HK-2 (cell line): ENCODE measurements at regions not wholly inside any gene's neighbourhood (a gene's known extent, or its start where the extent isn't known, plus 50 kb on each side); places are given as distances from the start of the nearest gene placed in this dataset.
"Not testable (repeated sequence)": the region's sequence is repeated elsewhere in the genome, so short reads cannot be mapped to it uniquely, and the experiment has no call there.

Experiments used
- DNase-seq: peaks from one replicate; pipeline ENCODE4 v3.0.0-alpha.2; 2018; ENCODE audit not compliant: unreplicated experiment

DNA sequence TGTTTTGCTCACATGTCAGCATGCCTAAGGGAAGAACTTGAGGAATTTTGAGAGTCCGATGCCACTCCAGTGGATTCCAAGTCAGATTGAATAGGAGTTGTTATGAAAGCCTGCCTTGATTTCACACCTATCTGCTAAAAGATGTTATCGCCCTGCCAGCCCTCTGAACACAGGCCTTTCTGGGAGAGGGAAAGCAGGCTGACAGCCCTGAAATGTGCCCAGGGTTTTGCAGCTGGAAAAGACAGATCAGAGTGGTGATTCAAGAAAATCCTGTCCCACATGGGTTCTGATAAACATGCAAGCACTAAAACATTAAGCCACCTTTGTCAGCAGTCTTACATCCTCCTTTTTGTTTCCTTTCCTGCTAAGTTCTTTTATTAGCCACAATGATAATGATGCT is 1752.9 kb upstream of the CELF4 start:
- no peak for DNase-seq

DNA sequence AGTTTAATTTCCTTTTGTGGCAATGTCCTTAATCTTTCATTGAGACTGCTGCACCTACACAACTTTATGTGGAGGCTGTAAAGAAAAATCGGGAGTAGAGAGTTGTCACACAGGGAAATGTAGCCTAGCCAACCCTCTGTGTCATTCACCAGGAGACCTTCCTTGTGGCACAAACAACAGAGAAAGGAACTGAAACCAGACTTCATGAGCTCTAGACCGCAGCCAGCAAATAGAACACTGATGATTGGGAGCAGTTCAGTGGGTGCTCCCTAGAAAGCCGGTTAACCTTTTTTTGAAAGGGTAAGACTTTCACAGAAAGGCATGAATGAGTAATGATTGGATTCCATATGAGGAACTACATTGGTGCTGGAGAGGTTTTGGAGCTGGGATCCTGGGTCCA is 1752.4 kb upstream of the CELF4 start:
- no peak for DNase-seq

DNA sequence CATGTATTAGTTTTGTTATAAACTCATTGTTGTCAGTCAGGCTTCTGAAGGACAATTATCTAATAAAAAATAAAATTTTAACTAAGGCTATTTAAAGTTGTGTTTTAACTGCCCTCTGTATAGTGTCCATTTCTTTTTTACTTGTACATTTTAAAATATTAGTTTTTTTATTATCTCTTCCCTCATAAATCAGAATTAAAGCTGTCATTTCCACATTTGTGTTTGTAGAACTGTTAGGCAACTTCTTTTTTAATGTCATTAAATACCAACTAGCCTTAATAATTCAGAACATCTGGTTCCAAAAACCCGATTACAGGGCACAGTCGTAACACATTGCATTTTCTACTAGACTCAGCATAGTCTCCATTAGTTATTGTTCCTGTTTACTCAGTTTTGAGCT is 1749.0 kb upstream of the CELF4 start:
- no peak for DNase-seq

DNA sequence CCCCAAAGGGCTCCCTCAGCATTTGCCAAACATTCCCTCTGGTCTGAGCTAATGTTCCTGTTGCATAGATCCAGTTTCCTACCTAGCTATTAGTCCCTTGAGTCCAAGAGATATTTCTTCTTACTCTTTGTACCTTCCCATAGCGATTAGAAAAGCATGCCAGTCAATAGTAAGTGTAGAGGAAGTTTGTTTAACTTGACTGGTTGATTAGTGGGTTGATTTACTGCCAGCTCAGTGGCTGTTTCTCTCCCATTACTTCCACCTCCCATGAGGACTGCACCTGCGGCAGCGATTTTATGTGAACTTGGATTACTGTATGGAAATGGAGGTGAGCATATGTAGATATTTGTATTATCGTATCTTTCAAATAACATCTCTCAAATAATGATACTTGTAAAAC is 1748.4 kb upstream of the CELF4 start:
- no peak for DNase-seq

DNA sequence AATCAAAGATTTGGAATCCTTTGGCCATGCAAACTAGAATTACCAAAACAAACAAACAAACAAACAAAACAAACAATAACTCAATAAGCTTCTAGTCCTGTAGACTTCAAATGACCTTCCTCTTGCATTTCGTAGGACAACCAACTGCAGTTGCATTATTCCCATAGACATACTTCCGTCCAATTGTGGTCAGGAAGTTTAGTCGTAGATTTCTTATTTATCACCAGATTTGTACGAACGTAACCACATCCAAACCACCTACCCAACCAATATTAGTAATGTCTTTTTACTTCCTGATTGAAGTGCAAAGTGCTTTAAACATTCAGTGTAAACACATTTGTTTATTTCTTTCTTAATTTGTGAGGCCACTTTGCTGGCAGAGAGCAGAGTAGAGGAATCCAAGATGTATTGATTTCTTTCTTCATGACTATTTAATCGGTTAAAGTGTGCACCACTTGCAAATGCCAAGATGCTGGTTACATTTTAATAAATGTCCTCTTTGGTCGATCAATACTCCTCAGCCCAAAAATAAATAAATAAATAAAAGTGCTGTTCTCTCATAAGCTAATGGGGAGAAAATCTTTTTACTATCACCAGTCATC is 1745.6 kb upstream of the CELF4 start:
- DNase-seq = no peak

DNA sequence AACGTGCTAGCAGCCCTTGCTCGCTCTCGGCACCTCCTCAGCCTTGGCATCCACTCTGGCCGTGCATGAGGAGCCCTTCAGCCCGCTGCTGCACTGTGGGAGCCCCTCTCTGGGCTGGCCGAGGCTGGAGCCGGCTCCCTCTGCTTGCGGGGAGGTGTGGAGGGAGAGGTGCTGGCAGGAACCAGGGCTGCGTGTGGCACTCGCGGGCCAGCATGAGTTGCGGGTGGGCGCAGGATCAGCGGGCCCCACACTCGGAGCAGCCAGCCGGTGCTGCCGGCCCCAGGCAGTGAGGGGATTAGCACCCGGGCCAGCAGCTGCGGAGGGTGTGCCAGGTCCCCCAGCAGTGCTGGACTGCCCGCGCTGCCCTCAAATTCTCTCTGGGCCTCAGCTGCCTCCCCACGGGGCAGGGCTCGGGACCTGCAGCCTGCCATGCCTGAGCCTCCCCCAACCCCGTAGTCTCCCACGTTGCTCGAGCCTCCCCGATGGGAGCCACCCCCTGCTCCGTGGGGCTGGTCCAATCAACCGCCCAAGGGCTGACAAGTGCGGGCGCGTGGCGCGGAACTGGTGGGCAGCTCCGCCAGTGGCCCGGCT is 1743.4 kb upstream of the CELF4 start:
- not testable (repeated sequence) for DNase-seq

DNA sequence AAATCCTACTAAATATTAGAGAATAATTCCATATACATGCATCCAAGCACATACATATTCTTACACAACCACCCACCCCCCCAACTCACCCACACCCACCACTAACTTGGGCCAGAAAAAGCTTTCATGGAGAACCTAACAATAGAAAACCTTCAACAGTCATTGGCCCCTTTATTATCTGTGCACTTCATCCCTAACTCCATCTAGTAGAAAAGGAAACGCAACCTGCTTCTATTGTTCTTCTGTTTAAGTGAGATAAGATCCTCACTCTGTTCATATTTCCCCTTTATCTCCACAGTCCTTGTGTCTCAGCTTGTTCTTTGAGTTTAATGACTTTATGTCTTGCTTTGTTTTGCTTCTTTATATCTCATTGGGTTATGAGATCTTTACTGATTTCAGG is 1740.2 kb upstream of the CELF4 start:
- no peak for DNase-seq

DNA sequence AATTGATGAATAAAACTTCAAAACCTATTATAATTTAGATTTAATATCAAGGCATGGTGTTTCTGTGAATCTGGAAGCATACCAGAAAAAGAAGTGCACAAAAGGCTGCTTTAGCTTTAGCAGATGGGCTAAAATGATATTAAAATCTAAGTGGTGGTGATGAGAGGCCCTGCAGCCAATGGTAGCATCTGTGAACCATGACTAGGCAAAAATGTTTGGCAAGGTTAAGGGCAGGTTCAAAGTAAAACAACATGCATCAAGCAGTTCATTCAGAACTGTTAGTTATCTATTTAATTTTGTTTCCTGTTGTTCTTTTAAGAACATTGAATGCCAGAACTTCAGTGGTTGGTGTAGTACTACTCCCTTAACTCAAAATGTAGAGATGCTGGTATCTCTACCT is 1736.9 kb upstream of the CELF4 start:
- DNase-seq = no peak

DNA sequence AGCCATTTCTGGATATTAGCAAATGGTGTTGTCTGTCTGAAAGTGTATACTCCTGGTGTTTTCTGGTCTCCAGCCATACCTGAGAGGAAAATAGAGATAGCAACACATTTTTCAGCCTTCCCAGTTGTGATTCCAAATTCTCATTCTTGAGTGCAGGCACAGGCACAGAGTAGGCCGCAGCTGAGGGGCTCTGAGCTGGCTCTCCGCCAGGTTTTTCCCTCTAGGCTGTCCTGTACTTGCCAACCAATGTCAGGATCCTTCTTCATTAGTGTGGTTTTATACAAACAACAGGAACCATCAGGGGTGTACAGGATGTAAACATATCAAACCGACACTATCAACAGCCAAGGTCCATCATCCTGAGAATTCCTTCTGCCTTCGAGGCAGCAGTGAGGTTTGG is 1733.6 kb upstream of the CELF4 start:
- no peak for DNase-seq

DNA sequence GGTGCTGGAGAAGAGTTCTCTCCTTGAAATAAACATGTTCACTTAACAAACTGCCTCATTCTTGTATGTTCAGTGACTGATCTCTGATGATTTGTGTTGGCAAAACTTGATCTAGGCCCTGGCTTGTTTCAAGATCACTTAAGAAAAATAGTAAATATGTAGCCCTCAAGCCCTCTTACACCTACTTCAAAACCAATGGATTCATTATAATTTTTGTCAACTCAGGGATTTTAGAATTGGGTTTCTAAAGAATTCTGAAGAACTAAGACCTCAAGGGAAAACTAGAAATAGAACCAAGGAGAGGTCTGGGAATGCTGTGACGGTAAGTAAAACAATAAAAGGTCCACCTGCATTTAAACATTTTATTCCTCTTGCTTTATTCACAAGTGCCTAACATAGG is 1731.6 kb upstream of the CELF4 start:
- DNase-seq = no peak

DNA sequence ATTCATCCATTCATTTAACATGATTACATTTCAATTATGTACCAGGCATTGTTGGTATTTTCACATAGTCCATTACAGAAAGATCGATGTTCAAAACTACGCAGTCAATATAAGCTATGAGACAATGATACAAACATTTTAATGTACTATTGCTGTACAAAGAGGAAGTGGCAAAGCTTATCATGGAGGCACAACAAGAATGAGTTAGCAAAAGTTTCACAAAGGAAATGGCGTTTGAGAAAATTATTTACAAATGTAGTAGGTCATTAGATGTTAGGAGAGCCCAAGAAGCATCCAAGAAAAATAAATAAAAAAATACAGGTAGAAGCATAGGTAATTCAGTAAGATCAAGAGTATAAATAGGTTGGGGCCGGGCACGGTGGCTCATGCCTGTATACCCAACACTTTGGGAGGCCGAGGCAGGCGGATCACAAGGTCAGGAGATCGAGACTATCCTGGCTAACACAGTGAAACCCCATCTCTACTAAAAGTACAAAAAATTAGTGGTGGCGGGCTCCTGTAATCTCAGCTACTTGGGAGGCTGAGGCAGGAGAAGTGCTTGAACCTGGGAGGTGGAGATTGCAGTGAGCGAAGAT is 1730.8 kb upstream of the CELF4 start:
- no peak for DNase-seq

DNA sequence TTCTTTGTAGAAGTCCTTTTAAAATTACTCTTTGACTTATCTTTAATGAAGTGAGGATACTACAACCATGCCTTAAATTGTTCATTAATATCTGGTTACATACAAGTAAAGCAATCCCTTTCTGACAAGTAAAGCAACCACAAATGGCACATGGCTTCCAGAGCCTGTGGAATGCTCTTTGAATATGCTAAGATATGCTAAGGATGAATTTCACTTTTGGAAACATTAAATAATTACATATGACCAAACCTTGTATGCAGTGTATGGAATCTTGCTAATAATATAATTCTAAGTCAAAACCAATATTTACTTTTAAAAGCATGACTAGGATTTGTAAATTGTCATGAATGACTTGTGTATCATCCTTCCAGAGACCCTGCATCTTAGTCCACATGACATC is 1711.2 kb upstream of the CELF4 start:
- no peak for DNase-seq

DNA sequence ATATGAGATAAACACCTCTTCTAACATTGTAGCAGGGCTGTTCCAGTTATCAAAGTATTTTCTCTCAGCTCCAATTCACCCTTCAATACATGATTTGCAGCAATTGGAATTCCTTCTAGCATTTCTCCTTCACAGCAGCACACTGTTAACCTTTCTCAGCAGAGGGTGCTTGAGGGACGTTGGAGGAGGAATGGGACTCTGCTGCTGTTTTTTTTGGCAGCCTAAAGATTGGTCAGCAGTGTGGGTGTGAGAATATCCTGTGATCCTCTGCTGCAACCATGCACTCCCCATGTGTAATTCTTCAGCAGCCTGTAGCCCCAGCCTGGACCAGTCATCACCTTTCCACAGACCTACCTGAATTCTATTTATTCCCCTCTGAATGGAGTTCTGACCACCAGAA is 1708.9 kb upstream of the CELF4 start:
- DNase-seq = no peak

DNA sequence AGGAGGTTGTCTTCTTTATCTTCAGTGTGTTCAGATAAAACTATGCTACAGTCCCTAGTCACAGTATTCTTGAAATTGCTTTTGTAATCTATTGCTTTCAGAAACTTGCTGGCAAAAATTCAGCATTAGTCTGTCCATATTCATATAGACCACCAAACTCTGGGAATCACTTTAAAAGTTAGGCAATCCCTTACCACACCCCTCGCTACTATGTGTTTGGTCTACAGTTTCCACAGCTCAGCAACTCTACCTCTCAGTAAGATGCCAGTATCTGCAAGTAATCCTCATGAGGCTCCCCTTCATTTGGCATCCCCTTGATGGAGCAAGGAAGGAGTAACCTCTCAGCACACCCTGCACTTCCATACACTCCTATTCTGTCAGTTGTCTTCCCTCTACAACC is 1706.6 kb upstream of the CELF4 start:
- no peak for DNase-seq

DNA sequence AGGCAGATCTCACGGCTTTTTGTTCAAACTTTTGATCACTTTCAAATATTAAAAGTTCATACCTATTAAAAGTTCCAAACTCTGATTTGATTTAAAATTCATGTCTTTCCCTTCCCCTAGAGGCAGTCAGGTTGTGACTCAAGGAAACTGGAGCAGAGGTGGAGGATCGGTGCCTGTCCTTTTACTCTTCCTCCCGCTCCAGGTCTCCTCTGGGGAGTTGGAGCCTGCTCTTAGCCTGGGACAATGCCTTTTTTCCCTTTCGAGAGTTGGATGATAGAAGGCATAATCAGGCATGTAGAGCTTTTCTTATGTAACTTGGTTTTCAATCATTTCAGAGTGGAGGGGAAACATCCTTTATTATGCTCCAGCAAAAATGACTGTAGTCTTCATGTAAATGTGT is 1706.1 kb upstream of the CELF4 start:
- DNase-seq = no peak

DNA sequence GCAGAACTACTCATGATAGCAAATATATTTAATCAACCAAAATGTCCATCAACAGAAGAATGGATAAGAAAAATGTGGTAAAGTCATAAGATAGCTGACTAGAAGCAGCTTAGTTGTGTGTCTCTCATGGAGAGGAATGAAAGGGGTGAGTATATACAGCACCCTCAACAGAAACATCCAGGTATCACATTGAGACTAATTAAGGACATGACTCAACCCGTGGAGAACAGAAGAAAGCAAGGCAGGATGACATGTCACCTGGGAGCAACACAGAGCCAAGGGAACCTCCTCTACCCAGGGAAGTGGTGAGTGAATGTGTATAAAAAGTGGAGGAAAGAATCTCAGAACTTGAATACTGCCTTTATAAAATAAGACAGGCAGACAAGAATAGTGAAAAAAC is 1695.0 kb upstream of the CELF4 start:
- DNase-seq = no peak

DNA sequence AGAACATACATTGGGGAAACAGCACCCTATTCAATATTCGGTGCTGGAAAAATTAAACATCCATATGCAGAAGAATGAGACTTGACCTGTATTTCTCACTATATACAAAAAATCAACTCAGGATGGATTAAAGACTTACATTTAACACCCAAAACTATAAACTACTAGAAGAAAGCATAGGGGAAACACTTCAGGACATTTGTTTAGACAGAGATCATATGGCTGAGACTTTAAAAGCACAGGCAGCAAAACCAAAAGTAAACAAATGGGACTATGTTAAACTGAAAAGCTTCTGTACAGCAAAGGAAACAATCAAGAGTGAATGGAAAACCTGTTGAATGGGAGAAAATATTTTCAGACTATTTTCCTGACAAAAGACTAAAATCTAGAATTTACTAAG is 1694.1 kb upstream of the CELF4 start:
- no peak for DNase-seq

DNA sequence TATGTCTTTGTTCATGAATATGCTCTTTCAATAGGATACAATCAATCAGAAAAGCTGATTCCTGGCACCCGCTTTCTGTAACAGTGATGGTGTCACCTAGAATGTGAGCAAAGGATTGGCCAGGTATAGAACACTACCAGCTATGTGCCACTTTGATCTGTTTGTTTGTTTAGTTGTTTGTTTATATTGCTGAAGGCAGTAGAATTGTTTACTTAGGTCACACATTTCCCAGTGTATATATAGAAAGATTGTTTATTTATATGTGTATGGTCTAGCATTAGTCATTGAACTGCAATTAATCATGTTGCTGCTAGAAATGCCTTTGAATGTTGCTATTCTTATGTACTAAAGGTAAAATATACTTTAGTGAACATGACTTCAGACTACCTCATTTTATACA is 1678.6 kb upstream of the CELF4 start:
- DNase-seq = no peak

DNA sequence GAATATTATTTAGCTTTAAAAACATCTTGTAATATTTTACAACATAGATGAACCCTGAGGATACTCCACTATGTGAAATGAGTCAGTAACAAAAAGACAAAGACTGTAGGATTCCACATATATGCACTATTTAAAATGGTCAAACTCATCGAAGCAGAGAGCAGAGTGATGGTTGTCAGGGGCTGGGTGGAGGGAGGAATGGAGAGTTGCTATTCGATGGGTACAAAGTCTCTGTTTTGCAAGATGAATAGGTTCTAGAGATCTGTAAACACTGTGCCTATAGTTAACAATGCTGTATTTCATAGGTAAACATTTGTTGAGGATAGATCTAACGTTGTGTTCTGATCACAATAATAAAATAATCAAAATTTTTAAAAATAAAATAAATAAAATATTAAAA is 1675.9 kb upstream of the CELF4 start:
- no peak for DNase-seq

DNA sequence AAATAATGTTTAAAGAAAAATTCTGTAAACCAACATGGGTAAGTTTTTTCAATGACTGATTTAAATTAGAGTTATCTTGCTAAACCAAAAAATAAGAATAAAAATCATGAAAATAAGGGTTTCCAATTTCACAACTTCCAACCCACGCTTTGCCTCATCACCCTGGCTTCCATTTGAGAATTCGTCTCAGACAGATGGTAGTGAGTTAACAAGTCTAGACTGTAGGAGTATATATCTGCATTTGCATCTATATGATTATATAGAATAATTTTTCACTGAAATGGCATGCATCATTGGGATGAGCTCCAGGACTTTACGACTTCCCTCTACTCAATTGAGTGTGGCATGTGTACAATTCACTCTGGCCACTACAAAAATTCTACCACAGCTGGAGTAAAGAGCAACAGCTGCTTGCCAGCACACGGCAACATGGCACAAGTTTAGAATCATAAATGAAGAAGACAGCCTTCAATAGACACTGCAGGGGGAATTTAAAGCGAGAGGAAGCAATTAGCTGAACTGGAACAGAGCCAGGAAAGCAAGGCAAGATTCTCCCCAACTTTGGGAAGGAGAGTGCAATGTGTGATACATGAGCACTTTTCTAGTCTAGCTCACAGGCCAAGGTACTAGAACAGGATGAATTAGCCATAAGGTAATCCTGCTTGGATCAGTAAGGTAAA is 1673.5 kb upstream of the CELF4 start:
- DNase-seq = no peak

DNA sequence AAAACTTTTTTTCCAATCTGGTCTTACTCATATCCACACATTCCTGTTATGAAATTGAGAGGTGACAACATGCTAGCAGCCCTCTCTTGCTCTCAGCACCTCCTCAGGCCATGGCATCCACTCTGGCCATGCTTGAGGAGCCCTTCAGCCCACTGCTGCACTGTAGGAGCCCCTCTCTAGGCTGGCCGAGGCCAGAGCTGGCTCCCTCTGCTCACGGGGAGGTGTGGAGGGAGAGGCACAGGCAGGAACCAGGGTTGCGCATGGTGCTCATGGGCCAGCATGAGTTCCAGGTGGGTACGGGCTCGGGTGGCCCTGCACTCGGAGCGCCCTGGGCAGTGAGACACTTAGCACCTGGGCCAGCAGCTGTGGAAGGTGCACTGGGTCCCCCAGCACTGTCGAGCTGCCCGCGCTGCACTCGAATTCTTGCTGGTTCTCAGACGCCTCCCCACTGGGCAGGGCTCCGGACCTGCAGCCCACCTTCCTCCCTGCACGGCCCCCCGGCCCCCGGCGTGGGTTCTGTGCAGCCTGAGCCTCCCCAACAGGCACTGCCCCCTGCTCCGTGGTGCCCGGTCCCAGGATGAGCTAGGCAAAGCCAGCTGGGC is 1669.6 kb upstream of the CELF4 start:
- no peak for DNase-seq

DNA sequence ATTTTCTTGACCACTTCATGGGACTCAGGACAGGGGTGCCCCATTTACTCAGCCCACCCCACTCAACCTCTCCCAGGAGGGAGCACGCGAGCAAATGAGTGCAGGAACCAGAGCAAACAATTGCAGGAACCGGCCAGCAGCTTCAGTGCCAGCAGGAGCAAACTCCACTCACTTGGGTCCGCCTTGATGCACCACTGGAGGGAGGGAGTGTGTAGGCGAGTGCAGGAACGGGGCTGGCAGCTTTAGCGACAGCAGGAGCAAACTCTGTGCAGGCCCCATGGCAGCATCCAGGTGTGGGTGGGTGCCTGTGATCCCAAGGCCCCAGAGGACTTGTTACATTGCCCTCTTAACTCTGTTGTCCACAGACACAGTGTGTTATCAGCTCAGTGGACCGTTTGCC is 1667.3 kb upstream of the CELF4 start:
- DNase-seq = no peak

DNA sequence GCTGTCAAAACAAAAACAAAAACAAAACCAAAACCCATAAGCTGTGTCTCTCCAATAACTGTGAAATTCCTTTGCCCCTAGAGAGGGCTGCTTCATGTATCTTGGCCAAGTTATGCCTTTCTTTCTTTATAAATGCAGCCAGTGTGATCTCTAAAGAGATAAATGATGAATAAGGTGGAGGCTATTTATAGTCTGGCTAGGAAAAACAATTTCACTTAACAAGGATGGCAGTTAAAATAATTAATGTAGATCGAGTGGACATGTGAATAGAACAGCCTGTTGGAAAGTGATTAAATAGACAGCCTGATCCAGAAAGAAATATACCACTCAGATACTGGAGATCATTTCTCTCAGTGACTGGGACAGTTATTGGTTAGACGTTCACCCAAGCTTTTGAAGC is 1666.9 kb upstream of the CELF4 start:
- no peak for DNase-seq
